PFSK-1 (cell line): ENCODE measurements at regions not wholly inside any gene's neighbourhood (a gene's known extent, or its start where the extent isn't known, plus 50 kb on each side); places are given as distances from the start of the nearest gene placed in this dataset.

Experiments used
- FOXP2 ChIP-seq: optimal IDR thresholded peaks from 2 replicates; pipeline ENCODE3; 2011; ENCODE audit warnings: borderline replicate concordance, control low read depth, inconsistent platforms; ENCODE audit not compliant: insufficient read depth; ENCODE audit errors: extremely low read length, extremely low read depth
- POLR2AphosphoS5 ChIP-seq: IDR thresholded peaks from 2 replicates; pipeline ENCODE4 v1.6.1; 2012; ENCODE audit warnings: low read depth, mild to moderate bottlenecking, control low read depth, low read length, moderate library complexity
- SIN3A ChIP-seq: IDR thresholded peaks from 2 replicates; pipeline ENCODE4 v1.6.1; 2012; ENCODE audit warnings: mild to moderate bottlenecking, low read length, moderate library complexity, borderline replicate concordance; ENCODE audit not compliant: insufficient read depth
- TAF1 ChIP-seq: IDR thresholded peaks from 2 replicates; pipeline ENCODE4 v1.6.1; 2012; ENCODE audit warnings: low read length, control low read depth, borderline replicate concordance; ENCODE audit not compliant: insufficient read depth
- TF ChIP-seq, protein P1 (sequence below), 2 experiments: IDR thresholded peaks; 2 replicates each; pipeline versions ENCODE4 v1.6.1 to v1.8.0; 2011 to 2012; ENCODE audit warnings: low read depth in 2 of 2, low read length in 2 of 2, control low read depth in 1 of 2, inconsistent platforms in 1 of 2, mild to moderate bottlenecking in 1 of 2, moderate library complexity in 1 of 2; ENCODE audit not compliant: insufficient read depth in 1 of 2

DNA sequence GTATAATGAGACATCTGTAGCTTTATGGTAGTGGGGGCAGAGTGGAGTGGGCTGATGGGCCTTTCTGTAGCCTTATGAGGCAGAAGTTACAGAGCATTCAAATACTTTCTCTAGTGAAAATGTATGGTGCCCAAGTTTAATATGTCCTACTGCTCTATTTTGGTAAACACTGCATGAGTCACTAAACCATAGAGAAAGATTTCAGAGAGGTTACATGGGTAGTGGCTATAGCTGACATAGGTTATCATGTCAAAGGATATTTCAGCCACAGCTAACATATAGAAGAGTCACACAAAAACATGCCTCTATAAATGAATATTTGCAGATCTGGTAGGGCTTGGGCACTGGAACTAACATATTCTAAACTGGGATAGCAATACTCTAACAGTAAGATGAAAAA, 212.4 kb upstream of the USP25 start:
- TF ChIP-seq POLR2AphosphoS5 (no peak), TAF1 (no peak), SIN3A (no peak), FOXP2 (no peak)
- TF ChIP-seq, protein P1, sequence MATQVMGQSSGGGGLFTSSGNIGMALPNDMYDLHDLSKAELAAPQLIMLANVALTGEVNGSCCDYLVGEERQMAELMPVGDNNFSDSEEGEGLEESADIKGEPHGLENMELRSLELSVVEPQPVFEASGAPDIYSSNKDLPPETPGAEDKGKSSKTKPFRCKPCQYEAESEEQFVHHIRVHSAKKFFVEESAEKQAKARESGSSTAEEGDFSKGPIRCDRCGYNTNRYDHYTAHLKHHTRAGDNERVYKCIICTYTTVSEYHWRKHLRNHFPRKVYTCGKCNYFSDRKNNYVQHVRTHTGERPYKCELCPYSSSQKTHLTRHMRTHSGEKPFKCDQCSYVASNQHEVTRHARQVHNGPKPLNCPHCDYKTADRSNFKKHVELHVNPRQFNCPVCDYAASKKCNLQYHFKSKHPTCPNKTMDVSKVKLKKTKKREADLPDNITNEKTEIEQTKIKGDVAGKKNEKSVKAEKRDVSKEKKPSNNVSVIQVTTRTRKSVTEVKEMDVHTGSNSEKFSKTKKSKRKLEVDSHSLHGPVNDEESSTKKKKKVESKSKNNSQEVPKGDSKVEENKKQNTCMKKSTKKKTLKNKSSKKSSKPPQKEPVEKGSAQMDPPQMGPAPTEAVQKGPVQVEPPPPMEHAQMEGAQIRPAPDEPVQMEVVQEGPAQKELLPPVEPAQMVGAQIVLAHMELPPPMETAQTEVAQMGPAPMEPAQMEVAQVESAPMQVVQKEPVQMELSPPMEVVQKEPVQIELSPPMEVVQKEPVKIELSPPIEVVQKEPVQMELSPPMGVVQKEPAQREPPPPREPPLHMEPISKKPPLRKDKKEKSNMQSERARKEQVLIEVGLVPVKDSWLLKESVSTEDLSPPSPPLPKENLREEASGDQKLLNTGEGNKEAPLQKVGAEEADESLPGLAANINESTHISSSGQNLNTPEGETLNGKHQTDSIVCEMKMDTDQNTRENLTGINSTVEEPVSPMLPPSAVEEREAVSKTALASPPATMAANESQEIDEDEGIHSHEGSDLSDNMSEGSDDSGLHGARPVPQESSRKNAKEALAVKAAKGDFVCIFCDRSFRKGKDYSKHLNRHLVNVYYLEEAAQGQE (IDR thresholded peaks at IDR 0.05; ENCODE audit: insufficient read depth in 1 of 2, low read depth in 2 of 2, low read length in 2 of 2): no peak
